HEK293T (cell line): ENCODE measurements at regions not wholly inside any gene's neighbourhood (a gene's known extent, or its start where the extent isn't known, plus 50 kb on each side); places are given as distances from the start of the nearest gene placed in this dataset.

Experiments
- FOXK2 ChIP-seq: fragments of 450-650 bp; IDR thresholded peaks from 2 replicates; pipeline ENCODE4 v1.6.1; 2016; ENCODE audit warnings: mild to moderate bottlenecking
- FOXM1 ChIP-seq: fragments of 450-650 bp; IDR thresholded peaks from 2 replicates; pipeline ENCODE4 v1.6.1; 2017; ENCODE audit warnings: mild to moderate bottlenecking, borderline replicate concordance
- HDGF ChIP-seq: fragments of 450-650 bp; IDR thresholded peaks from 2 replicates; pipeline ENCODE4 v1.6.1; 2017; ENCODE audit warnings: antibody characterized with exemption, borderline replicate concordance
- NFRKB ChIP-seq: fragments of 450-650 bp; IDR thresholded peaks from 2 replicates; pipeline ENCODE4 v1.6.1; 2016; ENCODE audit warnings: mild to moderate bottlenecking, moderate library complexity
- SP1 ChIP-seq: fragments of 450-650 bp; IDR thresholded peaks from 2 replicates; pipeline ENCODE4 v1.6.1; 2017
- SUZ12 ChIP-seq: fragments of 450-650 bp; IDR thresholded peaks from 2 replicates; pipeline ENCODE4 v1.6.1; 2016; ENCODE audit warnings: mild to moderate bottlenecking
- TARDBP ChIP-seq: fragments of 450-650 bp; IDR thresholded peaks from 2 replicates; pipeline ENCODE4 v1.6.1; 2016

GRCh38 chr4:85291226-85291625 is 183.7 kb upstream of the ARHGAP24 start:
- TF ChIP-seq NFRKB (no peak), TARDBP (no peak), SUZ12 (no peak), FOXM1 (no peak), SP1 (no peak), FOXK2 (no peak), HDGF (no peak)
